Activated CD4-positive, alpha-beta memory T cell treated with anti-CD3 and anti-CD28 coated beads for 36 hours (primary cell): ENCODE measurements at regions not wholly inside any gene's neighbourhood (a gene's known extent, or its start where the extent isn't known, plus 50 kb on each side); places are given as distances from the start of the nearest gene placed in this dataset.

Experiments
- CTCF ChIA-PET: fragments of 350-600 bp; sonication (Branson Sonifier 250); formaldehyde crosslinking; loops from one replicate; lab custom pipeline; 2021; ENCODE audit warnings: antibody characterized with exemption, inconsistent platforms; lab: Charles Lee
- POLR2A ChIA-PET: fragments of 350-600 bp; sonication (Branson Sonifier 250); formaldehyde crosslinking; loops from one replicate; lab custom pipeline; 2021; ENCODE audit warnings: antibody characterized with exemption; lab: Charles Lee
- DNase-seq: peaks from one replicate; pipeline ENCODE4 v3.0.0-alpha.2; 2020
- H3K27ac Mint-ChIP-seq: one replicate; pipeline ENCODE4 v1.8.0; 2021; ENCODE audit warnings: mixed read lengths
- H3K27me3 Mint-ChIP-seq: one replicate; pipeline ENCODE4 v1.8.0; 2021; ENCODE audit warnings: mixed read lengths
- H3K36me3 Mint-ChIP-seq: one replicate; pipeline ENCODE4 v1.8.0; 2021; ENCODE audit warnings: mixed read lengths
- H3K4me1 Mint-ChIP-seq: one replicate; pipeline ENCODE4 v1.8.0; 2021; ENCODE audit warnings: low read depth, mixed read lengths
- H3K4me3 Mint-ChIP-seq: one replicate; pipeline ENCODE4 v1.8.0; 2021; ENCODE audit warnings: mild to moderate bottlenecking, mixed read lengths
- H3K9me3 Mint-ChIP-seq: one replicate; pipeline ENCODE4 v1.8.0; 2021; ENCODE audit warnings: mixed read lengths
- intact Hi-C: fragments of 100-400 bp; cut with micrococcal nuclease; formaldehyde crosslinking; loops from one replicate; pipeline ENCODE4 v1.15.1; 2023

GRCh38 chr6:15026832-15027231 is 219.0 kb upstream of the JARID2 start:
- CTCF ChIA-PET: no interaction called here
- POLR2A ChIA-PET: no interaction called here

GRCh38 chr6:15027472-15027871 is 218.4 kb upstream of the JARID2 start:
- Mint-ChIP-seq H3K4me3 (no peak overlapping the region), H3K27ac (no peak overlapping the region), H3K4me1 (peaks cover 31% of the 10 kb centered on the region), H3K36me3 (no peaks in the 10 kb centered on the region), H3K9me3 (peaks cover 4% of the 10 kb centered on the region), H3K27me3 (peaks cover 3% of the 10 kb centered on the region)
- POLR2A ChIA-PET: no interaction called here
- DNase-seq: no peak
- CTCF ChIA-PET: no interaction called here
- intact Hi-C loops: no loop called here

More at GRCh38 chr6:15026832-15027231, 219.0 kb upstream of the JARID2 start:
- no peaks in the 10 kb centered on the region for H3K36me3 Mint-ChIP-seq
- H3K4me1 Mint-ChIP-seq: peaks cover 30% of the 10 kb centered on the region
- peaks cover 3% of the 10 kb centered on the region for H3K27me3 Mint-ChIP-seq
- intact Hi-C loops: no loop called here
- no peak for DNase-seq
- peaks cover 4% of the 10 kb centered on the region for H3K9me3 Mint-ChIP-seq
- no peak overlapping the region for H3K4me3 Mint-ChIP-seq
- H3K27ac Mint-ChIP-seq: no peak overlapping the region

- no peaks in the 10 kb centered on the region for H3K36me3 Mint-ChIP-seq
- no peak overlapping the region for H3K4me3 Mint-ChIP-seq
- POLR2A ChIA-PET: no interaction called here
- peaks cover 4% of the 10 kb centered on the region for H3K9me3 Mint-ChIP-seq
- H3K27ac Mint-ChIP-seq: no peak overlapping the region
- intact Hi-C loops: no loop called here
- H3K27me3 Mint-ChIP-seq: peaks cover 2% of the 10 kb centered on the region
- CTCF ChIA-PET: no interaction called here
- DNase-seq: no peak
- peaks cover 27% of the 10 kb centered on the region for H3K4me1 Mint-ChIP-seq
Measured at GRCh38 chr6:15032015-15032414, 213.9 kb upstream of the JARID2 start.

GRCh38 chr6:15033850-15034203 is 212.0 kb upstream of the JARID2 start:
- no peaks in the 10 kb centered on the region for H3K27me3 Mint-ChIP-seq
- H3K4me3 Mint-ChIP-seq: no peak overlapping the region
- ChIA-PET CTCF (no interaction called here), POLR2A (interaction anchor here (1.1 to 1.4 kb wide), 2 partner anchors 11 to 60 kb away, joined by 3 read pairs; no protein-coding TSS in a partner anchor)
- DNase-seq: no peak
- H3K36me3 Mint-ChIP-seq: no peaks in the 10 kb centered on the region
- H3K4me1 Mint-ChIP-seq: peaks cover 27% of the 10 kb centered on the region
- intact Hi-C loops: no loop called here
- peaks cover 4% of the 10 kb centered on the region for H3K9me3 Mint-ChIP-seq
- no peak overlapping the region for H3K27ac Mint-ChIP-seq

- intact Hi-C loops: no loop called here
- Mint-ChIP-seq H3K4me3 (no peak overlapping the region), H3K36me3 (no peaks in the 10 kb centered on the region), H3K27me3 (no peaks in the 10 kb centered on the region), H3K9me3 (no peaks in the 10 kb centered on the region), H3K27ac (no peak overlapping the region), H3K4me1 (peaks cover 20% of the 10 kb centered on the region)
- DNase-seq: no peak
- POLR2A ChIA-PET: no interaction called here
- CTCF ChIA-PET: no interaction called here
Measured at GRCh38 chr6:15036690-15037245, 209.1 kb upstream of the JARID2 start.

GRCh38 chr6:15037253-15037652 is 208.6 kb upstream of the JARID2 start:
- no peaks in the 10 kb centered on the region for H3K27me3 Mint-ChIP-seq
- H3K9me3 Mint-ChIP-seq: no peaks in the 10 kb centered on the region
- H3K36me3 Mint-ChIP-seq: no peaks in the 10 kb centered on the region
- no peak overlapping the region for H3K27ac Mint-ChIP-seq
- no peak overlapping the region for H3K4me3 Mint-ChIP-seq
- intact Hi-C loops: no loop called here
- ChIA-PET CTCF (no interaction called here), POLR2A (no interaction called here)
- DNase-seq: no peak
- peaks cover 15% of the 10 kb centered on the region for H3K4me1 Mint-ChIP-seq

GRCh38 chr6:15038013-15038791 is 207.7 kb upstream of the JARID2 start:
- no peak for DNase-seq
- H3K27ac Mint-ChIP-seq: no peak overlapping the region
- intact Hi-C loops: no loop called here
- H3K27me3 Mint-ChIP-seq: no peaks in the 10 kb centered on the region
- H3K9me3 Mint-ChIP-seq: no peaks in the 10 kb centered on the region
- CTCF ChIA-PET: no interaction called here
- peaks cover 8% of the 10 kb centered on the region for H3K4me1 Mint-ChIP-seq
- H3K4me3 Mint-ChIP-seq: no peak overlapping the region
- no peaks in the 10 kb centered on the region for H3K36me3 Mint-ChIP-seq
- POLR2A ChIA-PET: interaction anchor here (0.6 kb wide), 1 partner anchor 34 kb away, joined by 3 read pairs; no protein-coding TSS in a partner anchor

GRCh38 chr6:15039136-15039535 is 206.7 kb upstream of the JARID2 start:
- Mint-ChIP-seq H3K4me1 (no peaks in the 10 kb centered on the region), H3K27ac (no peak overlapping the region), H3K4me3 (no peak overlapping the region), H3K27me3 (no peaks in the 10 kb centered on the region), H3K36me3 (no peaks in the 10 kb centered on the region), H3K9me3 (no peaks in the 10 kb centered on the region)
- ChIA-PET CTCF (no interaction called here), POLR2A (no interaction called here)
- intact Hi-C loops: no loop called here
- DNase-seq: no peak

GRCh38 chr6:15042938-15043337 is 202.9 kb upstream of the JARID2 start:
- POLR2A ChIA-PET: no interaction called here
- CTCF ChIA-PET: no interaction called here
- Mint-ChIP-seq H3K4me1 (no peaks in the 10 kb centered on the region), H3K9me3 (no peaks in the 10 kb centered on the region), H3K4me3 (no peak overlapping the region), H3K27me3 (no peaks in the 10 kb centered on the region), H3K27ac (no peak overlapping the region), H3K36me3 (no peaks in the 10 kb centered on the region)
- DNase-seq: no peak
- intact Hi-C loops: no loop called here

- intact Hi-C loops: no loop called here
- DNase-seq: no peak
- H3K4me3 Mint-ChIP-seq: no peak overlapping the region
- no peaks in the 10 kb centered on the region for H3K27me3 Mint-ChIP-seq
- ChIA-PET CTCF (no interaction called here), POLR2A (no interaction called here)
- no peaks in the 10 kb centered on the region for H3K9me3 Mint-ChIP-seq
- H3K36me3 Mint-ChIP-seq: no peaks in the 10 kb centered on the region
- H3K27ac Mint-ChIP-seq: no peak overlapping the region
- H3K4me1 Mint-ChIP-seq: peaks cover 5% of the 10 kb centered on the region
Measured at GRCh38 chr6:15044146-15044882, 201.6 kb upstream of the JARID2 start.

- Mint-ChIP-seq H3K27me3 (no peaks in the 10 kb centered on the region), H3K4me3 (no peak overlapping the region), H3K4me1 (peaks cover 5% of the 10 kb centered on the region), H3K9me3 (no peaks in the 10 kb centered on the region), H3K27ac (no peak overlapping the region), H3K36me3 (no peaks in the 10 kb centered on the region)
- CTCF ChIA-PET: no interaction called here
- POLR2A ChIA-PET: no interaction called here
- intact Hi-C loops: no loop called here
- DNase-seq: no peak
Measured at GRCh38 chr6:15044948-15045347, 200.9 kb upstream of the JARID2 start.

GRCh38 chr6:15046751-15047150 is 199.1 kb upstream of the JARID2 start:
- peaks cover 5% of the 10 kb centered on the region for H3K4me1 Mint-ChIP-seq
- DNase-seq: no peak
- CTCF ChIA-PET: no interaction called here
- H3K27ac Mint-ChIP-seq: no peak overlapping the region
- H3K4me3 Mint-ChIP-seq: no peak overlapping the region
- intact Hi-C loops: no loop called here
- no peaks in the 10 kb centered on the region for H3K27me3 Mint-ChIP-seq
- POLR2A ChIA-PET: no interaction called here
- no peaks in the 10 kb centered on the region for H3K9me3 Mint-ChIP-seq
- H3K36me3 Mint-ChIP-seq: no peaks in the 10 kb centered on the region
